GM19455 (cell line): ENCODE measurements at regions not wholly inside any gene's neighbourhood (a gene's known extent, or its start where the extent isn't known, plus 50 kb on each side); places are given as distances from the start of the nearest gene placed in this dataset.
"Not testable (repeated sequence)": the region's sequence is repeated elsewhere in the genome, so short reads cannot be mapped to it uniquely, and the experiment has no call there.

Source experiments
- ATAC-seq: cut with Tn5 transposase; IDR thresholded peaks from one replicate; pipeline ENCODE4 v1.9.1; 2021; ENCODE audit not compliant: unreplicated experiment

DNA sequence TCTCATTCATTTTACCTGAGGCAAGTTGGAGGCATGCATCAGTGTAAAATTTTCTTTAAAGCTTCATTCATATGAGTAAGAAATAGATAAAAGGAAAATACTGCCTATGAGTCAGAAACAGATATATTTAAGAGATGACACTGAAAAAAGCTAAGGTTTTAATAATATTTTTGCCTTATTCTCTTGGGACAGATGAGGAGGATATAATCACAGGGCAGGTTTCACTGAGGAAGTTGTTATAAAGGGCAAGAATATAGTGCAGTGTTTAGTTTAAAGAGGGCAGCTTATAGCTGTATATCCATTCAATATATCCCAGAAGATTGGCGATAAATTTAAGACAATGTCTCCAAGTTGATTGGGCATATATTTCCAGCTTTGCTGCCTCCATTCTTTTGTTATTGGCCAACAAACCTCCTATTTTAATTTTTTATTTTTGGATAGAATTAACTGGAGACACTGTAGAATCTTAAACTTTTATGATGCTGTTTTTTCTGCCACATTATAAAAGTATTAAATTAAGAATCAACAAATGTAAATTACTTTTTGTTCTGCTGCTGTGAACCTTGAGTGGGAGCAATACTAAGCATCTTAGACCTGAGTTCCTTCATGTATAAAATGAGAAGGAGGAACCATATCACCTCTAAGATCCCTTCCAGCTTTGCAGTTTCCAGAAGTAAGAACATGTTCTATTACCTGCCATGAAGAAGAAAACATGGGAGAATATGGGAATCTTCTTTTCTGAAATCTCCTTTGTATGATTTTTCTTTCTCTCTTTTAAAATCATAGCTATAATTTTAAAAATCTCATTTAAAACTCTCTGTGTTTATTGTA is 171.6 kb downstream of the S1PR1 start:
- peak; percentile 15 for ATAC-seq

DNA sequence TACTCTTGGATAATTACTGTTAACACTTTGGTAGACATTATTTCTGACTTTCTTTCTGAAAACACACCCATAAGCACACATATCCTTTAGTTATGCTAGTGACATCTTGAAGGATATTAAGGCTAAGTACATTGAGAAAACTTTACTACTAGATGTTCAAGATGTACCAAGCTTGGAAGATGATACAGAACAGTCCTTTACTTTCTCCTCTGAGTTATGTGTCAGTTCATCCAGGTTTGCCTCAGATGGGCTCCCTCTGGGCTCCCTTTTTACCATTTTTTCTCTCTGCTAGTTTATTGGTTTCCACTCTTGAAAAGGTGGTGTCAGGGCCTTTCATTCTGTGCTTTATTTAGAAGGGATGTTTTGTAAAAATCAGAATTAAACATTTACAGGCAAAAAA is 172.3 kb downstream of the S1PR1 start:
- ATAC-seq, result no peak

DNA sequence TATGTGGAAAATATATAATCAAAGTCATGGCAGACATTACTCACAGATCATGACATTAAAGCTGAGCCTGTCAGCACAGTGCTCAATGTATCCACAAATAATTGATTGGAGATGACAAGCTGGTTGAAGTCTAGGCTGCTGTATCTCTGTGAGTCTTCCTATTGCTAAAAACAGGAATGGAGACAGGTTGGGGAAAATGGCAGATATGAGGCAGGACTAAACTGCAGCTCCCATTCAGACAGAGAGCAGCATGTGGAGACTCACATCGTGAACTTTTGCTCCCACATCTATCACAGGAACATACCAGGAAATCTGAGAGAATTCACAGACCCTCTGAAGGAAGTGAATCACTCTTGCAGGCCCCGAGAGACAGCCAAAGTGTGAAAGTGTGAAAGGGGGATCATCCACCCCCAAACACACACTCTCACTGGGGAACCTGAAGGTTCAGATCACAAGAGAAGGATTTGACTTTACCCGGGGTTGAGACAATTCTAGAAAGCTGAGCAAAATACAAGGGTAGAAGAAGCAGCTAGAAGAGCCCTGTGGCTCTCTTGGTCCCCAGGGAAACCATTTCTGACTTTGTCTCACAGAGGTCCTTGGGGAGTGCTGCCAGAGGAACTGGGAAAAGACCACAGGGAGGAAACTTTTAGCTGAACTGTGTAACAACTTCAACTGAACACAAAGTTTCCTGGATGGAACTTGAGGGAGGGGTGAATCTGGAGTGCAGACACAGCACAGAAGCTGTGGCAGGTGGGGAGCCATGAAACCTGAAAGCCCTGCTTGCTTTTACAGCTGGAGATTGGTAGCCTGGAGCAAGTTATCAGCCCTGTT is 173.4 kb downstream of the S1PR1 start:
- peak; percentile 42 for ATAC-seq

DNA sequence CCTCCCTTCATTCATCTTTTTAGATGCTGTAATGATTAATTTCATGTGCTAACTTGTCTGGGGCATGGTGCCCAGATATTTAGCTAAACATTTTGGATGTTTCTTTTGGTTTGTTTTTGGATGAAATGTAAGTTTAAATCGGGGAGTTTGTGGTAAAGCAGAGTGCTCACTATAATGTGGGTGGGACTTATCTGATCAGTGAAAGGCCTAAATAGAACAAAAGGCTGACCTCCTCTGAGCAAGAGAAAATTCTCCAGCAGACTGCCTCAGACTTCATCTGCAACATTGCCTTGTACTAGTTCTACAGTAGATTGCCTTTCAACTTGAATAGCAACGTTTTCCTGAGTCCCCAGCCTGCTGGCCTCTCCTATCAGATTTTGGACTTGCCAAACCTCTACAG is 183.6 kb downstream of the S1PR1 start:
- no peak for ATAC-seq

DNA sequence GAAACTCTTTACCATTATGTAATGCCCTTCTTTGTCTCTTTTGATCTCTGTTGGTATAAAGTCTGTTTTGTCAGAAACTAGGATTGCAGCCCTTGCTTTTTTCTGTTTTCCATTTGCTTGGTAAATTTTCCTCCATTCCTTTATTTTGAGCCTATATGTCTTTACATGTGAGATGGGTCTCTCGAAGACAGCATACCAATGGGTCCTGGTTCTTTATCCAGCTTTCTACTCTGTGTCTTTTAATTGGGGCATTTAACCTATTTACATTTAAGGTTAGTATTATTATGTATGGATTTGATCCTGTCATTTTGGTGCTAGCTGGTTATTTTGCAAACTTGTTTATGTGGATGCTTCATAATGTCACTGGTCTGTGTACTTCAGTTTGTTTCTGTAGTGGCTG is 191.3 kb downstream of the S1PR1 start:
- not testable (repeated sequence) for ATAC-seq

DNA sequence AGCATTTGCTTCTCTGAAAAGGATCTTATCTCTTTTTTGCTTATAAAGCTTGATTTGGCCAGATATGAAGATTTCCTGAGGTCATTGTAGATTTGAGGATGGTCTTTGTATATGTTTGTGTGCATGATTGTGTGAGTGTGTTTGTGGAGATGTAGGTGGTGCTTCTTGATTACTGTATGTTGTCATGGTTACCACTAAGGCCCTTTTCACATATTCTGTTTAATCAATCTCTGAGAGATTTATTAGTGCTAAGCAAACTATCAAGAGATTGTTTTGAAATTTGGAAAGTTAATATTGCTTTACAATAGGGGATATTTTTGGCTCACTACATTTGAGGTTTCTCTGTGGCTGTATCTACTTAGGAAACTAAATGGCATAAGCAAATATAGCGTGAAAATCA is 191.7 kb downstream of the S1PR1 start:
- ATAC-seq, result no peak

DNA sequence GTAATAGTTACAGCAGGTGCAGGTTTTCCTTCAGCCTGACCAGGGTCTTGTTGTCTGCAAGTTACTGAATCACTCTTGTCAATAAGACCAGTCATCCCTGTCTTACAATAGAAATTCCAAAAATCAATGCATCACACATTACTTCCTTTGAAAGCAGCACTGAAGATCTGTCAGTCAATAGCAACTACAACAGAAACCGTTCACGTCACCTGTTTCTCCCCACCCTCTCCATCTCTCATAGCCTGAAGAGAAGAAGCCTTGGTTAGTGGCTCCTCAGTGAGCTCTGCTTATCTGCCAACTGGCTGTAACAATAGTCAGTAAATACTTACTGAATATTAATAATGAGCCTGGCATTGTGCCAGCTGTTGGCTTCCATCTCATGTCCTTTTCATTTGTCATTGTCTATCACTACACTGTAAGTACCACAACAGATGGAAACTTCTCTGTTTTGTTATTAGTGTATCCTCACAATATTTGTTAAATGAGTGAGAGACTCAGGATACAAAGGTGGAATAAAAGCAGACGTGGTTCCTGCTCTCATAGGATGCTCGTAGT is 195.2 kb downstream of the S1PR1 start:
- ATAC-seq, result no peak

DNA sequence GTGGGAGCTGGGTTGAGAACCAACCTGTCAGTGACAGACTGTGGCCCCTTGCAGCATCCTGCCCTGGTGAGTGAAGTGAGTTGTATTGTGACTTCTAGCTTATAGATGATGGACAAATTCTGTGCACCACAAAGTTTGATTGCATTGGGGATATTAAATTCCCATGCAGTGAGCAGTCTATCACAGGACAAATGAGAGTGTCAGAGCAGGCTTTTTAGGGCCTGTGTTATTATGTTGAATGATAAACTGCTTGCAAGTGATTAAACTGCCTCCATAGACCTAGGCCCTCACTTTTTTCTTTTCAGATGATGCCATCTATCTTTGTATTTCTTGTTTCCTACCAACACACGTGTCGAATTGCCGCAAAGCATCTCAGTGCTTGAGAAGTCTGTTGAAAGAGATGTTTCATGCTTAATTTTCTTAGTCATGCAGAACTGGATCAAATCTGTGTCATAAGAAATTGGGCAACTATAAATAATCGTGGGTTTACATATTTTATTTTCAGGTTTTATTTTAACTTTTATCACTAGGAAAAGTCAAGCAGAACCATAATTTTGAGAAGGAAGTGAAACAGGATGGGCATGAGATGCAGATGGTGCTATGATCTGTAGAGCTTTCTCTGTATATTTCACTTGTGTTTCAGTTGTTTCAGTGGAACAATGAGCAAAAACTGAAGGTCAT is 199.2 kb downstream of the S1PR1 start:
- peak; percentile 67 for ATAC-seq

DNA sequence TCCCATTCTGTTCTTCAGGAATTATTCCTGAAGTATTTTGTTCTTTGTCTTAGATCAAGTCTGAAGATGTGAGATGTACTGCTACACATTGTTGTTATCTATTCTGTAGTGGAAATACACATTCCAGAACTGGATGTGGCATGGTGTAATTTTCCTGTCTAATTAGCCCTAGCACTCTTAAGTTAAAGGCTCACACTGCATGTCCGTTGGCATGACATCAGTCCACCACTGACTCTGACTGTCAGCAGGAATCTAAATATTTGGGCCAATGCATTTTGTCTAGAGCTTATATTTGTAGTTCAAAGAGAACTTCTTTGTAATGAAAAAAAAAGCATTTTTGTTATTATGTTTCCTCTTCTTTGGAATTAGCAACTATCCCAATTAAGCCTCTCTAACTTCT is 201.0 kb downstream of the S1PR1 start:
- ATAC-seq, result no peak

DNA sequence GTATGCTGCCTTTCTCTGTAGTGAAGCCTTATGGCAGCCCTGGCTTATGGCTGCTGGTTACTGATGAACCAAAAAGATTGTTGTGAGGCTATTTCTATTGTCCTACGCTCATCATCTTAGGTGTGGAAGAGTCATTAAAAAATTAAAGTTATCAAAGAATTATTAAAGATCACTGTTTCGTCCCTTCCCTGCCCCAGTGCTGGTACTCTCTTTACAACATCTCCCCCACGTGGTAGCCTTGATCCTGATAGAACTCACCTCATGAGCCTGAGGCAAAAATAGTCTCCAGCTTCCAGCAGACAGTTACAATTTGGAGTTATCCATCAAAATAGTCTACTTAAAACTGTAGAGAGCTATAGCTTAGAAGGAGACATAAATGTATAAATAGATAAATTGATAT is 201.5 kb downstream of the S1PR1 start:
- ATAC-seq, result peak; percentile 57

DNA sequence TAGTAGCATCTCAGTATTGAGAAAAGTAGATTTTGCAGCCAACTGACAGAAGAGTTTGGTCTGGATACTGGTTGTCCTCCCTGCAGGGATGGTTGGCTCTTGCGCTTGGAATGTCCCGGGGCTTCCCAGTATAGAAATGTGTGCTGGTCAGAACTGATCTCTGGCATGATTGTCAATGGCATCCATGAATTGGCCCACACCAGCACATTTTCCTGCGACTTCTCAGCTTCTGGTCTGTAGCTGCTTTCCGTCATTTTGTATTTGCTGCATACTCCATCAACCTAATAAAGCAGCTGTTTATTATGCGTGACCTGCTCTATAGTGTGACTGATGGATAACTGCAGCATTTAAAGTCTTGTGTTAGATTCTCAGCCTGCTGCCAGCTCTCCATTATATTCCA is 203.7 kb downstream of the S1PR1 start:
- ATAC-seq, result no peak

DNA sequence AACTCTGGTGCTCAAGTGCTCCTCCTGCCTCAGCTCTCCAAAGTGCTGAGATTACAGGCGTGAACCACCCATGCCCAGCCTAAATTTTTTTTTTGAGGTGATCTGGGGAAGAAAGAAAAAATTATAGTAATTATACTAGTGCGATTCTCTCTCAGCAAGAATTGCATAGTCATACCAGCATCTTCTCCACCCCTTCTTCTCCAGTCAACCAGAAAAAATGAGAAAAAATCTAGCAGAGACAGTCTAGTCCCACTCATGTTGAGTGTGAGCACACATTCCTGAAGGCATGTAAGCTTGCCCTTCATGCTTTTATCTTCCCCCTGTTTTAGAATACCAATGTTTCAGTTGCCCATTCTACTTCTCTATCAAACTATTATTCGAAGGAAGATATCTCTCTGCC is 207.6 kb downstream of the S1PR1 start:
- no peak for ATAC-seq

DNA sequence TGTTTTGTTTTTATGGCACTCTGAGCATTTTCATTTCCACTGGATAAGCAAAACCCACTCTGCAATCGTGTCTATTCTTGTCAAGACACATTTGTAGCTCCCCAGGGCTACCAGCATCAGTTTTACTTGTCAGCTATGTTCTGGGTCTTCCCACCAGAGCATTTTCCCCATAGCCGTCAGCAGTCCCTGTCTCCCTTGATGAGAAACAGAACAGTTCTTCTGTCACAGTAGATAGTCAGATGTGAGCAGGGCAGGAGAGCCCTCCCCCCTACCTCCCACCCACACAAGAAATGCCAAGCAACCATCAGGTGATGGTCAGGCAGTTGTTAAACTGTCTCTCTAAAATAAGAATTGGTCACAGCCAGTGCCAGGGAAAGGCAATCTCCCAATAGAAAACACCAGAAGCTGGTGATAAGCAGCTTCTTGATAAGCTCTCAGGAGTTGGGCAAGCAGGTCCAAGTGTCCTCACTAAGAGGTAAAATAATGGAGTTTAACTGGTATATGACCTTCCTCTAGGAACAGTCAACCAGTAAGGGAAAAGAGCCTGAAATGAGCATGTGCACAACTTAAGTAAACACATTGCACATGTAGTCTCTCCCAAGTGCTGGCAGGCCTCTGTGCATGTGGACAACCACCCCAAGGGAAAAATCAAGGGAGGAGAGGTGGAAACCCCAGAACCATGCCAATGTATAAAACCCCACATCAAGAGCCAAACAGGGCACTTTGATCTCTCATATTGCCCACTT is 208.2 kb downstream of the S1PR1 start:
- ATAC-seq, result no peak

DNA sequence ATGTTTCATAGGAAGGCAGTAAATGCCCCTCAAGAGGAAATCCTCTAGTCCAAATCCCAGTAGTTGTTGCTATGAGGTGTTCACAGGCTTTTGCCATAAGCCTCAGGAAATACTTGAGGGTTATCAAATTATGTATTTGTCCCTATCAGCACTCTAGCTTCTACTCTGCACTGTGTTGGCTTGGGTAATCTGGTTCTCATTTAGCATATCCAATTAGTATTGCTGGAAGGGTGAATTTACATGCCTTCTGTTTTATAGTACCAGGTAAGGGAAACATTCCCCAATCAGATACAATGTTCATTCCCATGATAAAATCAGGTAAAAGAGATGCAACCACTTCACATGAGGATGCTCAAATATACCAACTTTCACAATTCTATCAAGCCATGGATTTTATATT is 211.2 kb downstream of the S1PR1 start:
- ATAC-seq, result no peak

DNA sequence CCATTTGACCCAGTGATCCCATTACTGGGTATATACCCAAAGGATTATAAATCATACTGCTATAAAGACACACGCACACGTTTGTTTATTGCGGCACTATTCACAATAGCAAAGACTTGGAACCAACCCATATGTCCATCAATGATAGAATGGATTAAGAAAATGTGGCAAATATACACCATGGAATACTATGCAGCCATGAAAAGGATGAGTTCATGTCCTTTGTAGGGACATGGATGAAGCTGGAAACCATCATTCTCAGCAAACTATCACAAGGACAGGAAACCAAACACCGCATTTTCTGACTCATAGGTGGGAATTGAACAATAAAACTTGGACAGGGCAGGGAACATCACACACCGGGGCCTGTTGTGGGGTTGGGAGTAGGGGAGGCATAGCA is 213.9 kb downstream of the S1PR1 start:
- ATAC-seq, result not testable (repeated sequence)

DNA sequence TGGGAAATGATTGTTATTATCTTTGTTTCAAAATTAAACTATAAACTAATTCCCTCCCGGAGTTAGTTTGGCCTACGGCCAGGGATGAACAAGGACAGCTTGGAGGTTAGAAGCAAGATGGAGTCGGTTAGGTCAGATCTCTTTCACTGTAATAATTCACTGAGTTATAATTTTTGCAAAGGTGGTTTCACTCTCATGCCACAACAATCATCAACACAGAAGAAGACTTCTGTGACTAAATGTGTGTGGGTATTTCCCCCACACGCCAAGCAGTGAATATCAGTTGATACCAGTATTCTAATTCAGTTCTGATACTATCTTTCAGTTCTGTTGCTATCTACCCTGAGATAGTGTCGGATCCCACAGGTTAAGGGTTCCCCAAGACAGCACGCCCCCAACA is 215.1 kb downstream of the S1PR1 start:
- no peak for ATAC-seq

DNA sequence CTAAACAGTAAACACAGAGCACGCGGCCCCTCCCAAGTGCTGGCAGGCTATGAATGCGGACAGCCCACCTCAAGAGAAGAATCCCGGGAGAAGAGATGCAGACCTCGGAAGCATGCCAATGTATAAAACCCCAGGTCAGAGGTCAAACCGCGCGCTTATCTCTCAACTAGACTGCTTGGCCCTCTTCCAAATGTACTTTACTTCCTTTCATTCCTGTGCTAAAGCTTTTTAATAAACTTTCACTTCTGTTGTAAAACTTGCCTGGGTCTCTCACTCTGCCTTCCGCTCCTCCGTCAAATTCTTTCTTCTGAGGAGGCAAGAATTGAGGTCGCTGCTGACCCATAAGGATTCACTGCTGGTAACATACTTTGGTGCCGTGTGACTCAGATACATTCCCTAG is 216.0 kb downstream of the S1PR1 start:
- no peak for ATAC-seq

DNA sequence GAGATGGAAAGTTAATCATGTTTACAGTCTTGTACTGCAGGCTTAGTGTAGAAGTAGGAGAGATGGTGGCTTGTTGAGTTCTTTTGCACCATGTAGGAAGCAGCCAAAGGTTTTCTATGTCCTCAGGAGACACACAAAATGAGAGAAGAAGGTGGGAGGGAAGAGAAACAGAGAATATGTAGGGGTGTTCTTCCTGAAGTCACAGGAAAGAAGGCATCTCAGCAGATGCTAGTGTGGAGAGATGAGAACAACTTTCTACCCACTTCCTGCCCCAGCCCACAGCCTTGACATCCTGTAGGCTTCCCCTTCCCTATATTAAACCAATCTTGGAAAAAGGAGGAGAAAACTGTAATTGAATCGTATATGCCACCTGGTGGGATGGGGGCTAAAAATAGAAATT is 217.0 kb downstream of the S1PR1 start:
- ATAC-seq, result no peak

DNA sequence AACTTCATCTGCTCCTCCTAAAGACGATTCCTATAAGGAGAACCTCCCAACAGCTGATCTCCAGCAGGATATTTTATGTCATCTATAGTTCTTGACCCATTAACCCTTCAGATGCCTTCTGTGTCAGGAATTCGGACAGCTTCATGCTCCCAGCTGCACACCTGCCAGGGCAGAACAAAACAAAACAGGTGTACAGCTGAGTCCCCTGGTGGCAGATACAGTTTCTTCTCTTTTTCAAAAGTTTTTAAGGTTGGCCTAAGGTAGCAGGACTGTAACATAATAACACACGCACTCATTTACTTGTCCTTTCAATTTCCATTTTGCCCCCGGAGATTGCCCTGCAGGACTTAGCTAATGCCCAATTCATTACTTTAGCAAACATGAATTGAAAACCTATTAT is 218.3 kb downstream of the S1PR1 start:
- ATAC-seq, result no peak

DNA sequence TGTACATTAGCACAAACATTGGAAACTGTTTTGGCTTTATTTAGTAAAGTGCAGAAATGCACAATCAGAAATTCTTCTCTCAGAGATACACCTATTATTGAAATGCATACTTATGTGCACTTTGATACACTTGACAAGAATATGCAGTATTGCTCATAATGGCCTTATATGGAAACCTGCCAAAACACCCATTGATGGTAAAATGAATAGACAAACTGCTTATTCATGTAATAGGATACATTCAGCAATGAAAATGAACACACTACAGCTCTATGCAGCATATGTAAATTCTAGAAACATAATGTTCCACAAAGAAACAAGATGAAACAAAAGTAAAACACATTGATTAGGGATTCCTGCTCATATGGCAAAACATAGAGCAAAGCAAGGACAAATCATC is 223.9 kb downstream of the S1PR1 start:
- ATAC-seq, result no peak

DNA sequence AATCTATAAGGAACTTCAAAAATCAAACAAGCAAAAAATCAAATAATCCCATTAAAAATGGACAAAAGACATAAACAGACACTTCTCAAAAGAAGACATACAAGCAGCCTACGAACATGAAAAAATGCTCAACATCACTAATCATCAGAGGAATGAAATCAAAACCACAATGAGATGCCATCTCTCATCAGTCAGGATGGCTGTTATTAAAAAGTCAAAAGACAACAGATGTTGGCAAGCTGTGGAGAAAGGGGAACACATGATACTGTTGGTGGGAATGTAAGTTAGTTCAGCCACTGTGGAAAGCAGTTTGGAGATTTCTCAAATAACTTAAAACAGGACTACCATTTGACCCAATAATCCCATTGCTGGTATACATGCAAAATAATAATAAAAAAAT is 226.4 kb downstream of the S1PR1 start:
- no peak for ATAC-seq
